ENCODE measurements at regions not wholly inside any gene's neighbourhood (a gene's known extent, or its start where the extent isn't known, plus 50 kb on each side); places are given as distances from the start of the nearest gene placed in this dataset.

DNA sequence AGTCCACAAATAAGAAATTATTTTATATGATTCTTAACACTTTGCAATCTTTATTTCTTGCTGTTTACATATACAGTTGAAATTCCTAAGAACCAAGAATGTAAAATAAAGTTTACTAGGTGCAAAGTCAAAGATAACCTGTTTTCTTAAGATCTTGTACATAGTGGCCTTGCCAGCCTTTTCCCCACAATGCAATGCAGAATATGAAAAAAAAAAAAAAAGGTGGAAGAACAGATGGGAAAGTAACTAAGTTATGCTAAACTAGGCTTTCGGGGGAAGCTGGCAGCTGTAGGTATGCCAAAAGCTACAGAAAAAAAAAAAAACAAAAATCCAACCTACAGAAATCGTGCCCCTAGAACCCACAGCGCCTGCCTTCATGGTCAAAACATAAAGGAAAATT, 1588.4 kb downstream of the STIM2 start:
- no peaks in the 10 kb centered on the region for H3K9me2 ChIP-seq (replicated peaks; ENCODE audit: control insufficient read depth, low read length)
- H3K27me3 ChIP-seq (ENCODE audit: control insufficient read depth, low read length): no peaks in the 10 kb centered on the region
- no peak overlapping the region for H3K27ac ChIP-seq (ENCODE audit: low read depth, low read length)
- no peaks in the 10 kb centered on the region for H3K79me2 ChIP-seq (ENCODE audit: control insufficient read depth, low read length)
- no peak overlapping the region for H3K4me3 ChIP-seq (ENCODE audit: low read length)
- H3K4me2 ChIP-seq (ENCODE audit: low read length): no peak overlapping the region
- no peaks in the 10 kb centered on the region for H3K36me3 ChIP-seq (ENCODE audit: control insufficient read depth, low read length)
- no peak for TF ChIP-seq EZH2phosphoT487 (IDR thresholded peaks at IDR 0.05; ENCODE audit: borderline replicate concordance, low read length)
- TF ChIP-seq, protein P1, sequence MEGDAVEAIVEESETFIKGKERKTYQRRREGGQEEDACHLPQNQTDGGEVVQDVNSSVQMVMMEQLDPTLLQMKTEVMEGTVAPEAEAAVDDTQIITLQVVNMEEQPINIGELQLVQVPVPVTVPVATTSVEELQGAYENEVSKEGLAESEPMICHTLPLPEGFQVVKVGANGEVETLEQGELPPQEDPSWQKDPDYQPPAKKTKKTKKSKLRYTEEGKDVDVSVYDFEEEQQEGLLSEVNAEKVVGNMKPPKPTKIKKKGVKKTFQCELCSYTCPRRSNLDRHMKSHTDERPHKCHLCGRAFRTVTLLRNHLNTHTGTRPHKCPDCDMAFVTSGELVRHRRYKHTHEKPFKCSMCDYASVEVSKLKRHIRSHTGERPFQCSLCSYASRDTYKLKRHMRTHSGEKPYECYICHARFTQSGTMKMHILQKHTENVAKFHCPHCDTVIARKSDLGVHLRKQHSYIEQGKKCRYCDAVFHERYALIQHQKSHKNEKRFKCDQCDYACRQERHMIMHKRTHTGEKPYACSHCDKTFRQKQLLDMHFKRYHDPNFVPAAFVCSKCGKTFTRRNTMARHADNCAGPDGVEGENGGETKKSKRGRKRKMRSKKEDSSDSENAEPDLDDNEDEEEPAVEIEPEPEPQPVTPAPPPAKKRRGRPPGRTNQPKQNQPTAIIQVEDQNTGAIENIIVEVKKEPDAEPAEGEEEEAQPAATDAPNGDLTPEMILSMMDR (IDR thresholded peaks at IDR 0.05; ENCODE audit: low read depth, low read length, poor library complexity, severe bottlenecking): no peak
- no peaks in the 10 kb centered on the region for H3K4me1 ChIP-seq (ENCODE audit: control insufficient read depth, low read length)
- no peaks in the 10 kb centered on the region for H3F3A ChIP-seq (ENCODE audit: control insufficient read depth, insufficient read depth)
- no peaks in the 10 kb centered on the region for H3K9me3 ChIP-seq (ENCODE audit: control insufficient read depth, insufficient read depth, low read length)
- no peaks in the 10 kb centered on the region for H4K20me1 ChIP-seq (ENCODE audit: control insufficient read depth, insufficient read depth, low read depth, low read length)

DNA sequence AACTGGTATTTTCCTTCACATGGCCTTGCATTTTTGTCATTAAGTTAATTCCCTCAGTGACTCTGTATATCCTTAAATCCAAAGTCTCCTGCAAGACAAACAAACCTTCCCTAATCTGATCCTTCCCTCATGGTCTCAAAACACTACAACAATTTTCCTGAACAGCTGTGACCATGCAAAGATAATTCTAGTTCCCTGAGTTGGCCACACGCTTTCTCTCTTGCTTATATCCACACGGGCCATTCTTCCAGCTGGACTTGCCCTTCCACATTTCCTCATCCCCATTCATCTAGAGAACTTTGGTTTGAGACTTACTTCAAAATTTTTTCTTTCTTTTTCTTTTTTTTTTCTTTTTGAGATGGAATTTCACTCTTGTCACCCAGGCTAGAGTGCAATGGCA, 1590.7 kb downstream of the STIM2 start:
- Histone ChIP-seq H3K27me3 (ENCODE audit: control insufficient read depth, low read length) (no peaks in the 10 kb centered on the region), H3K4me1 (ENCODE audit: control insufficient read depth, low read length) (no peaks in the 10 kb centered on the region), H3F3A (ENCODE audit: control insufficient read depth, insufficient read depth) (no peaks in the 10 kb centered on the region), H3K4me3 (ENCODE audit: low read length) (no peak overlapping the region), H4K20me1 (ENCODE audit: control insufficient read depth, insufficient read depth, low read depth, low read length) (no peaks in the 10 kb centered on the region), H3K9me2 (replicated peaks; ENCODE audit: control insufficient read depth, low read length) (no peaks in the 10 kb centered on the region), H3K79me2 (ENCODE audit: control insufficient read depth, low read length) (no peaks in the 10 kb centered on the region), H3K27ac (ENCODE audit: low read depth, low read length) (no peak overlapping the region), H3K4me2 (ENCODE audit: low read length) (no peak overlapping the region), H3K36me3 (ENCODE audit: control insufficient read depth, low read length) (no peaks in the 10 kb centered on the region), H3K9me3 (ENCODE audit: control insufficient read depth, insufficient read depth, low read length) (no peaks in the 10 kb centered on the region)
- TF ChIP-seq EZH2phosphoT487 (IDR thresholded peaks at IDR 0.05; ENCODE audit: borderline replicate concordance, low read length): no peak
- TF ChIP-seq, protein P1 (IDR thresholded peaks at IDR 0.05; ENCODE audit: low read depth, low read length, poor library complexity, severe bottlenecking): no peak

DNA sequence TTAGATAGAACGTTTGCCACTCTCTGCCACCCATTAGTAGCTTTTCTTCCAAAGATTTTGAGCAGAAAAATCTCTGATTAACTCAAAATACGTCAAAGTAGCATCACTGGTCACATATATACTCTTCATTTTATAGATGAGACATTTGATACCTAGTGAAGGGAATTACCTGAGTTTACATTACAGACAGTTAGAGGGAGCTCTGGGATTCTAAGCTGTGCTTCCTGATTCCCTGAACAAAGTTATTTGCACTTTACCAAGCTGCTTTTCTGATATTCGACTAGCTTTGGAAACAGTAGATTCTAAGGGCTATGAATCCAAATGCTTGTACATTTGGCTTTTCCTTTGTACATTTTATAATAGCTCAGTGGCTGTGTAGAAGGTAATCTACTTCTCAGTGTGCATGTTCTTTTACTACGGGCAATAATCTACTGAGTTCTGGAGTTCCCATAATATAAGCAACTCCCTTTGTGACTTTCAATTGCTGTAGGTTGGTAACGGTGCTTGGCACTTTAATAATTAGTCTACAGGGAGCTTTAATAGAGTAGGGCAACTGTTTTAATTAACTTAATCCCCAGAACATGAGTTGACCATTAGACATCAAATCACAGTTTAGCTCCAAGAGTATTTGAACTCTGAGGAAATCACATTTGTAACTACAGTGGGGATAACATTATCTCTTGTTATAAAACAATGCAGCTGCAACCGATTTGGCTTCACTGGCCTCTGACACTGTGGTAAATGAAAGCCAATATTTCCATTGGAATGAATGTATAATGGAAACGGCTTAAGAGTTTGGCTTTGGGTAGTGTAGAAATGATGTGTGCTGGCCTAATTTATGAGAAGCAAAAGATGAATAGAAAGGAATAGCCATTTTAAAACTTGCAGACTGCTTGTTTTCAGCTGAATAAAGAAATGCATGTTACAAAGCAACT, 1602.4 kb downstream of the STIM2 start:
- Histone ChIP-seq H3K79me2 (ENCODE audit: control insufficient read depth, low read length) (no peaks in the 10 kb centered on the region), H3K9me3 (ENCODE audit: control insufficient read depth, insufficient read depth, low read length) (no peaks in the 10 kb centered on the region), H3K36me3 (ENCODE audit: control insufficient read depth, low read length) (no peaks in the 10 kb centered on the region), H3F3A (ENCODE audit: control insufficient read depth, insufficient read depth) (no peaks in the 10 kb centered on the region), H4K20me1 (ENCODE audit: control insufficient read depth, insufficient read depth, low read depth, low read length) (no peaks in the 10 kb centered on the region), H3K27me3 (ENCODE audit: control insufficient read depth, low read length) (no peaks in the 10 kb centered on the region), H3K27ac (ENCODE audit: low read depth, low read length) (no peak overlapping the region), H3K4me1 (ENCODE audit: control insufficient read depth, low read length) (no peaks in the 10 kb centered on the region), H3K4me2 (ENCODE audit: low read length) (no peak overlapping the region), H3K9me2 (replicated peaks; ENCODE audit: control insufficient read depth, low read length) (no peaks in the 10 kb centered on the region), H3K4me3 (ENCODE audit: low read length) (no peak overlapping the region)
- TF ChIP-seq EZH2phosphoT487 (IDR thresholded peaks at IDR 0.05; ENCODE audit: borderline replicate concordance, low read length): no peak
- TF ChIP-seq, protein P1 (IDR thresholded peaks at IDR 0.05; ENCODE audit: low read depth, low read length, poor library complexity, severe bottlenecking): no peak

Measured in DOHH2 (cell line).